ENCODE measurements at regions not wholly inside any gene's neighbourhood (a gene's known extent, or its start where the extent isn't known, plus 50 kb on each side); places are given as distances from the start of the nearest gene placed in this dataset.

DNA sequence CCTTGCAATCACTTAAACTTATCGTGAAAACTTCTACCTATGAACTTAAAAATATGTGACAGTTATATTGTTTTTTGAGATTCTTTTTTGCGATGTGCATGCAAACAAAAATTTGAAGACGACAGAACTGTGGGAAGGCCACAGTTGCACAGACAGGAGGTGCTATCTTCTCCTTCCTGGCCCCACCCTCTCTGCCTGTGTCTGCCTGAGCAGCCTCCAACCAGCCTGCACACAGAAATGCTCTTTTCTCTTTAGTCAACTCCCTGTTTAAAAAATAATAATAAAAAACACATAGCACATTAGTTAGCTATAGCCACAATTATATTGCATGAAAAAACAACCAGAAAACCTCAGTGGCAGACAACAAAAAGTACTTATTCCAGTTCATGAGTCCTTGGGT lies 212.2 kb downstream of the ZNF621 start:
- no peaks in the 10 kb centered on the region for H3K79me2 ChIP-seq (ENCODE audit: insufficient read depth, low read length)
- H3K4me2 ChIP-seq (ENCODE audit: insufficient read depth, low read length) = no peak overlapping the region
- H3K4me1 ChIP-seq (ENCODE audit: insufficient read depth, low read length) = no peaks in the 10 kb centered on the region
- H3K4me3 ChIP-seq (ENCODE audit: insufficient read depth, low read length) = no peak overlapping the region
- H3K27me3 ChIP-seq (ENCODE audit: insufficient read depth, low read length) = no peaks in the 10 kb centered on the region
- TF ChIP-seq, protein P1, sequence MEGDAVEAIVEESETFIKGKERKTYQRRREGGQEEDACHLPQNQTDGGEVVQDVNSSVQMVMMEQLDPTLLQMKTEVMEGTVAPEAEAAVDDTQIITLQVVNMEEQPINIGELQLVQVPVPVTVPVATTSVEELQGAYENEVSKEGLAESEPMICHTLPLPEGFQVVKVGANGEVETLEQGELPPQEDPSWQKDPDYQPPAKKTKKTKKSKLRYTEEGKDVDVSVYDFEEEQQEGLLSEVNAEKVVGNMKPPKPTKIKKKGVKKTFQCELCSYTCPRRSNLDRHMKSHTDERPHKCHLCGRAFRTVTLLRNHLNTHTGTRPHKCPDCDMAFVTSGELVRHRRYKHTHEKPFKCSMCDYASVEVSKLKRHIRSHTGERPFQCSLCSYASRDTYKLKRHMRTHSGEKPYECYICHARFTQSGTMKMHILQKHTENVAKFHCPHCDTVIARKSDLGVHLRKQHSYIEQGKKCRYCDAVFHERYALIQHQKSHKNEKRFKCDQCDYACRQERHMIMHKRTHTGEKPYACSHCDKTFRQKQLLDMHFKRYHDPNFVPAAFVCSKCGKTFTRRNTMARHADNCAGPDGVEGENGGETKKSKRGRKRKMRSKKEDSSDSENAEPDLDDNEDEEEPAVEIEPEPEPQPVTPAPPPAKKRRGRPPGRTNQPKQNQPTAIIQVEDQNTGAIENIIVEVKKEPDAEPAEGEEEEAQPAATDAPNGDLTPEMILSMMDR (IDR thresholded peaks at IDR 0.05; ENCODE audit: extremely low read depth, low read depth, low read length) = no peak
- no peaks in the 10 kb centered on the region for H4K20me1 ChIP-seq (ENCODE audit: insufficient read depth, low read length)
- H3K9me3 ChIP-seq (ENCODE audit: low read depth, low read length) = no peaks in the 10 kb centered on the region
- H2AFZ ChIP-seq (ENCODE audit: low read length) = peak overlapping the region; percentile 3
- no peak overlapping the region for H3K27ac ChIP-seq (ENCODE audit: low read depth, low read length)
- no peaks in the 10 kb centered on the region for H3K36me3 ChIP-seq (ENCODE audit: insufficient read depth, low read length)
- DNase-seq (ENCODE audit: insufficient read length, low spot score, missing footprints) = no peak

DNA sequence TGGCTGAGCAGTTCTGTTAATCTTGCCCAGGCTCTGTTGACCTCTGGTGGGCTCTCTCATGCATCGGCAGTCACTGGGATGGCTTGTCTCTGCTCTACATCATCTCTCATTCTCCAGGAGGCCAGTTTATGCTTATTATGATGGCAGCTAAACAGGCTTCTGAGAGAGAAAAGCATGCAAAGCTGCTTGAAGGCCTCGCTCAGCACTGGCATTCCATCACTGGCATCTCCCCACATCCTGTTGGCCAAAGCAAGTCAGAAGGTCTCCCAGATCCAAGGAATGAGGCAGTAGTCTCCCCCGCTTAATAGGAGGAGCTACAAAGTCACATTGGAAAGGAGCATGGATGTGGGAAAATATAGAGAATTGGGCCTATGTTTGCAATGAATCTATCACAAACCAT lies 212.6 kb downstream of the ZNF621 start:
- H3K27me3 ChIP-seq (ENCODE audit: insufficient read depth, low read length) = no peaks in the 10 kb centered on the region
- no peaks in the 10 kb centered on the region for H3K9me3 ChIP-seq (ENCODE audit: low read depth, low read length)
- DNase-seq (ENCODE audit: insufficient read length, low spot score, missing footprints) = no peak
- no peak overlapping the region for H3K4me3 ChIP-seq (ENCODE audit: insufficient read depth, low read length)
- TF ChIP-seq, protein P1 (IDR thresholded peaks at IDR 0.05; ENCODE audit: extremely low read depth, low read depth, low read length) = no peak
- H3K79me2 ChIP-seq (ENCODE audit: insufficient read depth, low read length) = no peaks in the 10 kb centered on the region
- H3K4me2 ChIP-seq (ENCODE audit: insufficient read depth, low read length) = no peak overlapping the region
- H4K20me1 ChIP-seq (ENCODE audit: insufficient read depth, low read length) = no peaks in the 10 kb centered on the region
- H2AFZ ChIP-seq (ENCODE audit: low read length) = peak overlapping the region; percentile 3
- H3K4me1 ChIP-seq (ENCODE audit: insufficient read depth, low read length) = no peaks in the 10 kb centered on the region
- H3K27ac ChIP-seq (ENCODE audit: low read depth, low read length) = no peak overlapping the region
- no peaks in the 10 kb centered on the region for H3K36me3 ChIP-seq (ENCODE audit: insufficient read depth, low read length)

DNA sequence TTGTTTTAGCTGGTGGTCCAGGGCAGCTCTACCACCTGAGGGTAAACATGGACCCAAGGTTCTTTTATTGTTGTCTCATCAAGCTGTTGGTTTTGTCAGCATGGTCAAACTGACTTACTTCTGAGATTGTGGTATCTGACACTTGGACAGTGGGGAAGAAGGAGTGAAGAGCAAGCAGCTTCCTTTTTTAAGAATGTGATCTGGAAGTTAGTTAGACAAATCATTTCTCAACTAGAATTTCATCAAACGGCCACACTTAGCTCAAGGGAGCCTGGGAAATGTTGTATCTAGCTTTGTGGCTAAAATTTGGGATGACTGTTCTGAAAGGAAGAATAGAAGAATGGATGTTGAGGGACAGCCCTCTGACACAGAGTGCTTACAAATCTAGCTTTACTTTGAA lies 215.2 kb downstream of the ZNF621 start:
- Histone ChIP-seq H3K36me3 (ENCODE audit: insufficient read depth, low read length) (no peaks in the 10 kb centered on the region), H3K4me1 (ENCODE audit: insufficient read depth, low read length) (no peaks in the 10 kb centered on the region), H3K79me2 (ENCODE audit: insufficient read depth, low read length) (no peaks in the 10 kb centered on the region), H3K27me3 (ENCODE audit: insufficient read depth, low read length) (no peaks in the 10 kb centered on the region), H3K4me3 (ENCODE audit: insufficient read depth, low read length) (no peak overlapping the region), H4K20me1 (ENCODE audit: insufficient read depth, low read length) (no peaks in the 10 kb centered on the region), H3K4me2 (ENCODE audit: insufficient read depth, low read length) (no peak overlapping the region), H3K9me3 (ENCODE audit: low read depth, low read length) (no peaks in the 10 kb centered on the region), H3K27ac (ENCODE audit: low read depth, low read length) (no peak overlapping the region), H2AFZ (ENCODE audit: low read length) (no peak overlapping the region)
- no peak for DNase-seq (ENCODE audit: insufficient read length, low spot score, missing footprints)
- TF ChIP-seq, protein P1 (IDR thresholded peaks at IDR 0.05; ENCODE audit: extremely low read depth, low read depth, low read length) = no peak

DNA sequence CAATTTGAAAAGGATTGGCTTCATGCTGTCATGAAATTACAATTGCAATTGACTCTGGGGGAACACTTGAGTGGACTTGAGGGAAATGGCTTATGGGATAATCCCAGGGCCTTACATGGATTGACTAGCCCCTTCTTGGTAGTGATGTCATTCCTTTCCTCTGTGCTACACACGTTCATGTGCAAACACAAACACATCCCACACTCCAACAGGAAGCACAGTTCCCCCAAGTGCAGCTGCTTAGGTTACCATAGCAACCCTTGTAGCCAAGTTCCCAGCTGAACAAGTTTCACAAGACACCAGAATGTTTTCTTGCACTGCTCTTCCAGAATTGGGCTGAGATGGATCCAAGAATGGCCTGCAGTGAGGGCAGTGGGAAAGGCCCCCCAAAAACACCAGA lies 217.0 kb downstream of the ZNF621 start:
- Histone ChIP-seq H3K36me3 (ENCODE audit: insufficient read depth, low read length) (no peaks in the 10 kb centered on the region), H3K79me2 (ENCODE audit: insufficient read depth, low read length) (no peaks in the 10 kb centered on the region), H2AFZ (ENCODE audit: low read length) (no peak overlapping the region), H3K27ac (ENCODE audit: low read depth, low read length) (no peak overlapping the region), H3K4me3 (ENCODE audit: insufficient read depth, low read length) (no peak overlapping the region), H3K4me2 (ENCODE audit: insufficient read depth, low read length) (no peak overlapping the region), H3K9me3 (ENCODE audit: low read depth, low read length) (no peaks in the 10 kb centered on the region), H3K27me3 (ENCODE audit: insufficient read depth, low read length) (no peaks in the 10 kb centered on the region), H4K20me1 (ENCODE audit: insufficient read depth, low read length) (no peaks in the 10 kb centered on the region), H3K4me1 (ENCODE audit: insufficient read depth, low read length) (no peaks in the 10 kb centered on the region)
- no peak for DNase-seq (ENCODE audit: insufficient read length, low spot score, missing footprints)
- TF ChIP-seq, protein P1 (IDR thresholded peaks at IDR 0.05; ENCODE audit: extremely low read depth, low read depth, low read length) = no peak
